Erythroblast (primary cell): ENCODE measurements at regions not wholly inside any gene's neighbourhood (a gene's known extent, or its start where the extent isn't known, plus 50 kb on each side); places are given as distances from the start of the nearest gene placed in this dataset.

Source experiments
- GATA1 ChIP-seq: IDR thresholded peaks from 2 replicates; pipeline ENCODE4 v1.6.1; 2011; ENCODE audit warnings: low read depth, mild to moderate bottlenecking, control low read depth, low read length, moderate library complexity
- POLR2A ChIP-seq: IDR thresholded peaks from 2 replicates; pipeline ENCODE4 v1.6.1; 2011; ENCODE audit warnings: mild to moderate bottlenecking, low read length

GRCh38 chr12:127556231-127556886, 710.6 kb upstream of the TMEM132C start:
- TF ChIP-seq POLR2A: no peak
- no peak for TF ChIP-seq GATA1
